Tibial artery (tissue), 4 donors: ENCODE measurements at regions not wholly inside any gene's neighbourhood (a gene's known extent, or its start where the extent isn't known, plus 50 kb on each side); places are given as distances from the start of the nearest gene placed in this dataset.
"Not testable (repeated sequence)": the region's sequence is repeated elsewhere in the genome, so short reads cannot be mapped to it uniquely, and the experiment has no call there.

ENCODE experiments used
- DNase-seq, 2 donors: peaks; one replicate each; pipeline ENCODE4 v3.0.0-alpha.2; 2019
- H3K27ac ChIP-seq, 2 donors: fragments of 200-600 bp; sonication (generic) in 1 of 2; 1 replicate in 1 of 2; 2 replicates in 1 of 2; pipeline ENCODE4 v1.5.1; 2018 to 2019; ENCODE audit warnings: mild to moderate bottlenecking in 1 of 2
- H3K27me3 ChIP-seq, 2 donors: fragments of 200-600 bp; sonication (generic) in 1 of 2; one replicate each; pipeline versions ENCODE4 v1.5.1 to v1.6.0; 2016 to 2019
- H3K36me3 ChIP-seq, 3 donors: fragments of 200-600 bp; sonication (generic) in 2 of 3; one replicate each; pipeline ENCODE4 v1.5.1; 2016 to 2019; ENCODE audit warnings: mild to moderate bottlenecking in 2 of 3
- H3K4me1 ChIP-seq, 4 donors: fragments of 200-600 bp; sonication (generic) in 2 of 4; 1 replicate in 3 of 4; 2 replicates in 1 of 4; pipeline ENCODE4 v1.5.1; 2016 to 2019
- H3K4me3 ChIP-seq, 2 donors: fragments of 200-600 bp; sonication (generic) in 1 of 2; 1 replicate in 1 of 2; 2 replicates in 1 of 2; pipeline ENCODE4 v1.5.1; 2018 to 2019; ENCODE audit warnings: mild to moderate bottlenecking in 2 of 2
- H3K9me3 ChIP-seq, 3 donors: fragments of 200-600 bp; sonication (generic) in 1 of 3; one replicate each; pipeline ENCODE4 v1.5.1; 2016 to 2019
- intact Hi-C: fragments of 100-400 bp; cut with DNase I; formaldehyde crosslinking; loops from one replicate; pipeline ENCODE4 v1.15.0; 2023; ENCODE audit warnings: low total_unique reads
- TF ChIP-seq, protein P1 (sequence below), 2 experiments: fragments of 200-600 bp in 1 of 2; fragments of 450-650 bp in 1 of 2; IDR thresholded peaks; one replicate each; pipeline ENCODE4 v1.5.1; 2017 to 2019; ENCODE audit warnings: antibody characterized with exemption in 2 of 2, mild to moderate bottlenecking in 1 of 2, moderate library complexity in 1 of 2

DNA sequence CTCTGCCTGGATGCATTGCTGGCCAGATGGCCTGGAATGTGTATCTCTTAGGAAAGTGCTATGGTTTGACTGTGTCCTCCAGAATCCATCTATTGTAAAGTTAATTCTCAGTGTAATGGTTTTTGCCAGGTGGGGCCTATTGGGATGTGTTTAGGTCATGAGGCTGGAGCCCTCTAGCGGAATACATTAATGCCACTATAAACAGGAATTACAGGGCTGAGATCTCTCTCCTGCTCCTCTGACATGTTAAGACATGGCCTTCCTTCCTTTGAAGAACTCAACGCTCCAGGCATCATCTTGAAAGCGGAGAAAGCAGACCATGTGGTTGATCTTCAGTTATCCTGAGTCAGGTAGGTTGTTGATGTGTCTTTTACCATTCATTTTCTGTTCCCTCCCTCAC, 276.4 kb downstream of the RPIA start:
- DNase-seq: no peak
- Histone ChIP-seq H3K4me3 (no peak overlapping the region), H3K27ac (no peak overlapping the region), H3K27me3 (no peaks in the 10 kb centered on the region), H3K36me3 (no peaks in the 10 kb centered on the region), H3K4me1 (no peaks in the 10 kb centered on the region), H3K9me3 (no peaks in the 10 kb centered on the region)
- intact Hi-C loops: no loop called here
- TF ChIP-seq, protein P1, sequence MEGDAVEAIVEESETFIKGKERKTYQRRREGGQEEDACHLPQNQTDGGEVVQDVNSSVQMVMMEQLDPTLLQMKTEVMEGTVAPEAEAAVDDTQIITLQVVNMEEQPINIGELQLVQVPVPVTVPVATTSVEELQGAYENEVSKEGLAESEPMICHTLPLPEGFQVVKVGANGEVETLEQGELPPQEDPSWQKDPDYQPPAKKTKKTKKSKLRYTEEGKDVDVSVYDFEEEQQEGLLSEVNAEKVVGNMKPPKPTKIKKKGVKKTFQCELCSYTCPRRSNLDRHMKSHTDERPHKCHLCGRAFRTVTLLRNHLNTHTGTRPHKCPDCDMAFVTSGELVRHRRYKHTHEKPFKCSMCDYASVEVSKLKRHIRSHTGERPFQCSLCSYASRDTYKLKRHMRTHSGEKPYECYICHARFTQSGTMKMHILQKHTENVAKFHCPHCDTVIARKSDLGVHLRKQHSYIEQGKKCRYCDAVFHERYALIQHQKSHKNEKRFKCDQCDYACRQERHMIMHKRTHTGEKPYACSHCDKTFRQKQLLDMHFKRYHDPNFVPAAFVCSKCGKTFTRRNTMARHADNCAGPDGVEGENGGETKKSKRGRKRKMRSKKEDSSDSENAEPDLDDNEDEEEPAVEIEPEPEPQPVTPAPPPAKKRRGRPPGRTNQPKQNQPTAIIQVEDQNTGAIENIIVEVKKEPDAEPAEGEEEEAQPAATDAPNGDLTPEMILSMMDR (IDR thresholded peaks at IDR 0.05): no peak

DNA sequence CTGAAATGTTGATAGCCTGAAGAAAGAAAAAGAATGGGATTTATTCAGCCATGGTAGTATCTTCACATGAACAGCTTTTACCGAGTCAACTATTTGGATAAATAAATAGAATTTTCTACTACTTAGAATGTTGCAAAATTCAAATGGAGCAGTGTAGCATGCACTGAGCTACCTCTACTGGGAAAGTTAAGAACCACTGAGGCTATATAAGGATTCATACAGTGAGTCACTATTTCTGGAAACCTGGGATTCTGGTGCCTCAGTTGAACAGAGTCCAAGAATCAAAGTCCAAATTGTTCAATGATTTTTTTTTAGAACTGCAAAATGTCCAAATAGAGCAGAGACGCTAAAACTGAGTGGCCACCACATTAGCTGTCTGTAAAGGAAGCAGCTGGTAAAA, 286.5 kb downstream of the RPIA start:
- intact Hi-C loops, H3K27ac ChIP-seq, H3K4me3 ChIP-seq, H3K4me1 ChIP-seq, H3K36me3 ChIP-seq, H3K27me3 ChIP-seq, DNase-seq, H3K9me3 ChIP-seq: not testable (repeated sequence)

DNA sequence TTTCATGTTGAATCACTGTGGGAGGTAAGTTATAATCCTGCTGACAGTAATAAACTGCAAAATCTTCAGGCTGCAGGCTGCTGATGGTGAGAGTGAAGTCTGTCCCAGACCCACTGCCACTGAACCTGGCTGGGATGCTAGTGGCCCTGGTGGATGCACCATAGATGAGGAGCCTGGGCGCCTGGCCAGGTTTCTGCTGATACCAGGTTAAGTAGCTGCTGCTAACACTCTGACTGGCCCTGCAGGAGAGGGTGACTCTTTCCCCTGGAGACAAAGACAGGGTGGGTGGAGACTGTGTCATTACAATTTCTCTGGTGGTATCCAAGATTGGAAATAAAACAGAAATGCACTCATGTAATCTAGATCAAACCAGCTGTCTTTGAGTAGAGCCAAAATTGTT, 287.0 kb downstream of the RPIA start:
- H3K27me3 ChIP-seq, DNase-seq, intact Hi-C loops, H3K4me1 ChIP-seq, H3K9me3 ChIP-seq, H3K27ac ChIP-seq, H3K36me3 ChIP-seq, H3K4me3 ChIP-seq: not testable (repeated sequence)

DNA sequence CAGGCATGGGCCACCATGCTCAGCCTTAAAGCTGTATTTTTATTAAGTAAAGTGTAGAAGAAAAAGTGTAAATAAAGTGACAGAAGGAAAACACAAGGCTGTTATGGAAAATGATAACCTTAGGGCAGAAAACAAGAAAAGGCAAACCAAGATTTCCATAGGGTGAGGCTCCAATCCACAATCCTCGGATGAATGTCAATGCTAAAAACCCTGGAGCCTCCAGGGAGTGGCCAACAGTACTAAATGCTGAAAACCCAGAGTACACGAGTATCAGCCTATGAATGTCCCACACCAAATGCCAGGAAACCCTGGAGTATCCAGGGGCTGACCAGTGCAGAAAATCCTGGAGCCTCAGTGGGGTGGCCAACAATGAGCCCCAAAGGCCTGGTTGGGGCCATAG, 292.6 kb downstream of the RPIA start:
- H3K27me3 ChIP-seq, H3K4me1 ChIP-seq, H3K27ac ChIP-seq, H3K4me3 ChIP-seq, H3K36me3 ChIP-seq, H3K9me3 ChIP-seq, DNase-seq, intact Hi-C loops: not testable (repeated sequence)

DNA sequence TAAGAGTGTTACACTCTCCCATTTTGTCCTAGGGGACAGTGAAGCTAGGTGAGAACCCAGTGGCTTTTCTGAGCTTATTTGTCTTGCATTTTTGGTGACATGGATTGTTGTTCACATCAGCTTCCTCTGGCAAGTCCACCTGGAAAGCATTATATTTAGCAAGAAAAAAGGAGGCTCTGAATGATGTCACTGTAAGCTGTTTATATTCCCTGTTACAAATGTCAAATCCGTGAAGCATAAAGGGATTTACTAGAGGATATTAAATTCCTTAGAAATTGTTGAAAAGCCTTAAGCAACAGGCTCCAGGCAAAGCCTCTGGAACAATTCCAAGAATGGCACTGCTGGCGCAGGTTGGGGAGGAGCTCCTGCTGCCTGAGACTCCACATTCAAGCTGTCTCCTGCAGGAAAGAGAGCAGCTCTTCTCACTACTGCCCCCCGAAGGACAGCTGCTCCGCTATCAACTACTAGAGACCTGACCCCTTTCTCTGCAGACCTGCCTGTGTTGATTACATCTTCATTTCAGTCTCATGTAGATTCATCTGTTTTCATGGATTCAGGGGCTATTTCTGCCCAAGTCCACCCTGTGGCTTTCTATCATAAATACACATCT, 295.4 kb downstream of the RPIA start:
- intact Hi-C loops, H3K27me3 ChIP-seq, H3K4me1 ChIP-seq, H3K27ac ChIP-seq, H3K9me3 ChIP-seq, DNase-seq, H3K36me3 ChIP-seq, H3K4me3 ChIP-seq: not testable (repeated sequence)

DNA sequence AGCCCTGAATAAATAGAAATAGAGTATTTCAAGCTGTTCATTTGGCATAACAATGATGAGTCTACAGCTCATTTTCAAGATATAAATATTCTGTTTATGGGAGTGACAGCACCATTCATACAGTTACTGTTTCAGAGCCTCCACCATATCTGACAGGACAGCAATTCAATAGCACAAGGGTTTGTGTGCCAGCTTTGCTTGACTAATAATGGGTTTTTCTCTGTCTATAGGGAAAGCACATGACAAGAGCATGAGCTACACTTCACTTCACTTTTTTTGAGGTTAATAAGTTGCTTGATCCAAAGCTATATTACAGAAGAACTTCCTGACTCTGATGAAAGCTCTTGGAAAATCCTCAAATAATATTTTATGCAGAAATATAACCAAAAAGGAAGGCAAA, 297.1 kb downstream of the RPIA start:
- H3K9me3 ChIP-seq, intact Hi-C loops, H3K27me3 ChIP-seq, H3K4me3 ChIP-seq, DNase-seq, H3K27ac ChIP-seq, H3K36me3 ChIP-seq, H3K4me1 ChIP-seq: not testable (repeated sequence)

DNA sequence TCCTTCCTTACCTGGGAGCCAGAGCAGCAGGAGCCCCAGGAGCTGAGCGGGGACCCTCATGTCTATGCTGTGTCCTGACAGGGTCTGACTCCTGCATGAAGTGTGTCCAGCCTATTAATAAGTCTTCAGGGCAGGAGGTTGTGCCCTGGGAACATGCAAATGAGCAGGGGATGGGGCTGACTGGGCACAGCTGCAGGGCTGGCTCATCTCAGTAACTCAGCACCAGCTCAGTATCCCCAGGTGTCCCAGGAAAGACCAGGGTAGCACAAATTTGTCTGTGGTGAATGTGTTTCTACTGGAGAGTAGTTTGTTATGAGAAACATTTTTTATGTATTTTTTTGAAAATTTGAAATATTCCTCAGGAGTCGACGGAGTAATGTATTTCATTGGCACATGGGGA, 301.3 kb downstream of the RPIA start:
- H3K9me3 ChIP-seq, H3K27me3 ChIP-seq, H3K36me3 ChIP-seq, DNase-seq, H3K4me3 ChIP-seq, intact Hi-C loops, H3K27ac ChIP-seq, H3K4me1 ChIP-seq: not testable (repeated sequence)

DNA sequence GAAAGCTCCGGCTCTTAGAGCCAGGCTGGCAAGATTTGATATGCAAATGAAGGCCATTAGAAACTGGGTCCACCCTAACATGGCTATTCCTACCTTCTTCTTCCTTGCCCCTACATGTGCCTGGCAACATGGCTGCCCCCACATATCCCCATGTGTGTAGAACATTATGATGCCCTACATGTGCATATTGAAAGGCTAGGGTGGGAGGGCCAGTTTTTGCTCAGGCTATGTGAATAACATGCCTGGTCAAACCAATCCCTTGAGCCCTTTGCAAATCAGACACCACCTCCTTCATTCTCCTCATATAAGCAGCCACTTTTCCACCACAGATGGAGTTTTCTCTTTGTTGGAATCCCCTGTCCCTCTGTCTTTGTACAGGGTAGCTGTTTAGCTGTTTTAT, 303.4 kb downstream of the RPIA start:
- H3K9me3 ChIP-seq, H3K36me3 ChIP-seq, H3K27ac ChIP-seq, intact Hi-C loops, H3K4me3 ChIP-seq, DNase-seq, H3K4me1 ChIP-seq, H3K27me3 ChIP-seq: not testable (repeated sequence)

DNA sequence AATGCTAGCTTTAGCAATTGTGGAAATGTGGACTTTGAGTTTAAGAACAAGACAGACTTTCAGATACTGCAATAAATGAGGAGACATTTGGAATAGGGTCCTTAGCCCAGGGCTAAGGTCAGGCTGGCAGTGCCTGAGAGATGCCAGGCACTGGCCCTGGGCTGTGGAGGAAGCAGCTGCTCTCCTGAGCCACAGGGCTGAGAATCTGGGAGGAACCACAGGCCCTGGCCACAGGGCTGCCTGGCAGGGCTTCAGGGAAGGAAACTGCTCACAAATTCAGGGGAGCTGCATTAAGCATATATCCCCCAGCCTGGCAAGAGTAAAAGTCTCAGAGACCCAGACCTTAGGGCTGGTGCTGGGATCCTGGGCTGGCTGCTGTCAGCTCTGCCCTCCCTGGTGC, 305.1 kb downstream of the RPIA start:
- H3K27ac ChIP-seq, H3K4me1 ChIP-seq, H3K9me3 ChIP-seq, H3K4me3 ChIP-seq, DNase-seq, intact Hi-C loops, H3K36me3 ChIP-seq, H3K27me3 ChIP-seq: not testable (repeated sequence)

DNA sequence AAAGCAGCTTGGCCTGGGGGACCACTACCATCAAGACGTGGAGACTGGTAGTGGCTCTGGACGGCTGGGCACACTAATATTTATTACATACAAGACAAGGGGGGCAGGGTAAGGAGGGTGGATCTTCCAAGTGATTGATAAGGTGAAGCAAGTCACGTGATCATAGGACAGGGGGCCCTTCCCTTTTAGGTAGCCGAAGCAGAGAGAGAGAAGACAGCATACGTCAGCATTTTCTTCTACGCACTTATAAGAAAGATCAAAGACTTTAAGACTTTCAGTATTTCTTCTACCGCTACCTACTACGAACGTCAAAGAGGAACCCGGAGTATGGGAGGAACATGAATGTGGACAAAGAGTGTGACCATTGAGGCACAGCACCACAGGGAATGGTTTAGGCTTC, 307.9 kb downstream of the RPIA start:
- no peaks in the 10 kb centered on the region for H3K36me3 ChIP-seq
- no peaks in the 10 kb centered on the region for H3K4me1 ChIP-seq
- no peaks in the 10 kb centered on the region for H3K9me3 ChIP-seq
- H3K4me3 ChIP-seq: no peak overlapping the region
- H3K27ac ChIP-seq: no peak overlapping the region
- H3K27me3 ChIP-seq: no peaks in the 10 kb centered on the region
- intact Hi-C loops: no loop called here
- TF ChIP-seq, protein P1 (IDR thresholded peaks at IDR 0.05): no peak
- no peak for DNase-seq
